ENCODE measurements at regions not wholly inside any gene's neighbourhood (a gene's known extent, or its start where the extent isn't known, plus 50 kb on each side); places are given as distances from the start of the nearest gene placed in this dataset.

- Histone ChIP-seq H3K36me3 (ENCODE audit: insufficient read depth, low read length) (no peaks in the 10 kb centered on the region), H2AFZ (ENCODE audit: low read length, unreplicated experiment) (no peak overlapping the region), H3K79me2 (ENCODE audit: control insufficient read depth, insufficient read depth, low read length, unreplicated experiment) (no peaks in the 10 kb centered on the region), H3K4me1 (ENCODE audit: control insufficient read depth, insufficient read depth, low read length, unreplicated experiment) (peaks cover 7% of the 10 kb centered on the region), H3K27ac (ENCODE audit: low read depth, low read length) (no peak overlapping the region), H3K4me3 (ENCODE audit: low read depth, low read length) (no peak overlapping the region), H3K27me3 (ENCODE audit: insufficient read depth, low read length) (no peaks in the 10 kb centered on the region)
Measured at GRCh38 chr5:90308787-90309585, 100.6 kb downstream of the CETN3 start.

GRCh38 chr5:90307782-90308181, 101.8 kb downstream of the CETN3 start:
- Histone ChIP-seq H3K79me2 (ENCODE audit: control insufficient read depth, insufficient read depth, low read length, unreplicated experiment) (no peaks in the 10 kb centered on the region), H3K4me3 (ENCODE audit: low read depth, low read length) (no peak overlapping the region), H3K27me3 (ENCODE audit: insufficient read depth, low read length) (0 out of 2 replicates have a peak, but pooled peaks cover 2% of the 10 kb centered on the region), H3K27ac (ENCODE audit: low read depth, low read length) (no peak overlapping the region), H3K36me3 (ENCODE audit: insufficient read depth, low read length) (no peaks in the 10 kb centered on the region), H3K4me1 (ENCODE audit: control insufficient read depth, insufficient read depth, low read length, unreplicated experiment) (peaks cover 7% of the 10 kb centered on the region), H2AFZ (ENCODE audit: low read length, unreplicated experiment) (no peak overlapping the region)

- no peak overlapping the region for H3K27ac ChIP-seq (ENCODE audit: low read depth, low read length)
- H3K4me1 ChIP-seq (ENCODE audit: control insufficient read depth, insufficient read depth, low read length, unreplicated experiment), result peaks cover 7% of the 10 kb centered on the region
- no peaks in the 10 kb centered on the region for H3K36me3 ChIP-seq (ENCODE audit: insufficient read depth, low read length)
- H3K4me3 ChIP-seq (ENCODE audit: low read depth, low read length), result no peak overlapping the region
- no peak overlapping the region for H2AFZ ChIP-seq (ENCODE audit: low read length, unreplicated experiment)
- 0 out of 2 replicates have a peak, but pooled peaks cover 2% of the 10 kb centered on the region for H3K27me3 ChIP-seq (ENCODE audit: insufficient read depth, low read length)
- no peaks in the 10 kb centered on the region for H3K79me2 ChIP-seq (ENCODE audit: control insufficient read depth, insufficient read depth, low read length, unreplicated experiment)
Measured at GRCh38 chr5:90307322-90307721, 102.2 kb downstream of the CETN3 start.

DNA sequence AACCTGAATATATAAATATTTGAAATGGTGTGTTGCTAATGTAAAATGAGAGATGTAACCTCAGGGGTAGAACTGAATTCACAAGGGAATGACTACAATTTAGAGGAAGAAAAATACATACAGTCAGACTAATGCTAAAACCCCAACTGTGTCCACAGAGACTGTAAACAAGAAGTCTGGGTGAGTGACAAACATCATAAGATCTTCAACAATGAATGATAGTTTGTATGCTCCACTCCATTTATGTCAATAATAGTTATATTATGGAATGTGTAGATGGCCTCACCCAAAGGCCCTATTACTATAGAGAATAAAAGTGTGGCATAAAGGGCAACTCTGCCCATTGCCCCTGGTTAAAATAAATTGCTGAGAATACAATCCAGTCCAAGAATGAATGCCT, 102.9 kb downstream of the CETN3 start:
- Histone ChIP-seq H3K27me3 (ENCODE audit: insufficient read depth, low read length) (0 out of 2 replicates have a peak, but pooled peaks cover 2% of the 10 kb centered on the region), H2AFZ (ENCODE audit: low read length, unreplicated experiment) (no peak overlapping the region), H3K36me3 (ENCODE audit: insufficient read depth, low read length) (no peaks in the 10 kb centered on the region), H3K27ac (ENCODE audit: low read depth, low read length) (no peak overlapping the region), H3K79me2 (ENCODE audit: control insufficient read depth, insufficient read depth, low read length, unreplicated experiment) (no peaks in the 10 kb centered on the region), H3K4me1 (ENCODE audit: control insufficient read depth, insufficient read depth, low read length, unreplicated experiment) (peaks cover 7% of the 10 kb centered on the region), H3K4me3 (ENCODE audit: low read depth, low read length) (no peak overlapping the region)

- Histone ChIP-seq H3K4me1 (ENCODE audit: control insufficient read depth, insufficient read depth, low read length, unreplicated experiment) (peaks cover 7% of the 10 kb centered on the region), H3K27me3 (ENCODE audit: insufficient read depth, low read length) (0 out of 2 replicates have a peak, but pooled peaks cover 2% of the 10 kb centered on the region), H2AFZ (ENCODE audit: low read length, unreplicated experiment) (peak overlapping the region; percentile 15), H3K79me2 (ENCODE audit: control insufficient read depth, insufficient read depth, low read length, unreplicated experiment) (no peaks in the 10 kb centered on the region), H3K36me3 (ENCODE audit: insufficient read depth, low read length) (no peaks in the 10 kb centered on the region), H3K4me3 (ENCODE audit: low read depth, low read length) (no peak overlapping the region), H3K27ac (ENCODE audit: low read depth, low read length) (no peak overlapping the region)
Measured at GRCh38 chr5:90305041-90305720, 104.4 kb downstream of the CETN3 start.

GRCh38 chr5:90301248-90301647, 108.3 kb downstream of the CETN3 start:
- no peak overlapping the region for H3K4me3 ChIP-seq (ENCODE audit: low read depth, low read length)

GRCh38 chr5:90297045-90297764, 112.4 kb downstream of the CETN3 start:
- H3K79me2 ChIP-seq (ENCODE audit: control insufficient read depth, insufficient read depth, low read length, unreplicated experiment), result no peaks in the 10 kb centered on the region
- no peaks in the 10 kb centered on the region for H3K4me1 ChIP-seq (ENCODE audit: control insufficient read depth, insufficient read depth, low read length, unreplicated experiment)
- no peaks in the 10 kb centered on the region for H3K36me3 ChIP-seq (ENCODE audit: insufficient read depth, low read length)
- no peak overlapping the region for H2AFZ ChIP-seq (ENCODE audit: low read length, unreplicated experiment)
- no peak overlapping the region for H3K4me3 ChIP-seq (ENCODE audit: low read depth, low read length)
- H3K27ac ChIP-seq (ENCODE audit: low read depth, low read length), result no peak overlapping the region
- H3K27me3 ChIP-seq (ENCODE audit: insufficient read depth, low read length), result no peaks in the 10 kb centered on the region; the same call in 1 of the 2 replicates

More at GRCh38 chr5:90301248-90301647, 108.3 kb downstream of the CETN3 start:
- peaks cover 2% of the 10 kb centered on the region; the same call in 1 of the 2 replicates for H3K27me3 ChIP-seq (ENCODE audit: insufficient read depth, low read length)
- H3K27ac ChIP-seq (ENCODE audit: low read depth, low read length), result no peak overlapping the region
- H3K79me2 ChIP-seq (ENCODE audit: control insufficient read depth, insufficient read depth, low read length, unreplicated experiment), result no peaks in the 10 kb centered on the region
- no peaks in the 10 kb centered on the region for H3K4me1 ChIP-seq (ENCODE audit: control insufficient read depth, insufficient read depth, low read length, unreplicated experiment)
- no peak overlapping the region for H2AFZ ChIP-seq (ENCODE audit: low read length, unreplicated experiment)
- H3K36me3 ChIP-seq (ENCODE audit: insufficient read depth, low read length), result no peaks in the 10 kb centered on the region

DNA sequence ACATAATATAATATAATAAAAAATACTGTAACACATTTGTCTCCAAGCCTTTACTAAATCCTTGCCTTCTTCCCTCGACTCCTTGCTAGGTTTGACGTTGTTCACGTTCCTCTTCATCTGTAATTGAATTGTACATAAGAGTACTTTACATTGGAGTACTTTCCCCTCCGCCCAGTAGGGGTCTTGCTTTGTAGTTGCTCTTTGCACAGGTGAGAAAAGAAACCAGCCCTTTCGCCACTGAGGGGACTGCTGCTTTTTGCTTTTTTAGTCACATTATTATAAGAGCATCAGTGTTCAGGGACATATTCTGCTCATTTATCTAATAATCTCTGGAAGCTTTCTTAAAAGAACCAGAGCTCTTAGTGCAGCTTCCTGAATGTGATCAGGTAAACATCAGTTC, 115.0 kb downstream of the CETN3 start:
- Histone ChIP-seq H3K4me1 (ENCODE audit: control insufficient read depth, insufficient read depth, low read length, unreplicated experiment) (no peaks in the 10 kb centered on the region), H2AFZ (ENCODE audit: low read length, unreplicated experiment) (no peak overlapping the region), H3K36me3 (ENCODE audit: insufficient read depth, low read length) (no peaks in the 10 kb centered on the region)

GRCh38 chr5:90293931-90294330, 115.6 kb downstream of the CETN3 start:
- H3K27me3 ChIP-seq (ENCODE audit: insufficient read depth, low read length), result no peaks in the 10 kb centered on the region; the same call in 1 of the 2 replicates
- H3K4me3 ChIP-seq (ENCODE audit: low read depth, low read length), result no peak overlapping the region
- no peaks in the 10 kb centered on the region for H3K79me2 ChIP-seq (ENCODE audit: control insufficient read depth, insufficient read depth, low read length, unreplicated experiment)
- no peak overlapping the region for H3K27ac ChIP-seq (ENCODE audit: low read depth, low read length)
- no peaks in the 10 kb centered on the region for H3K4me1 ChIP-seq (ENCODE audit: control insufficient read depth, insufficient read depth, low read length, unreplicated experiment)
- no peaks in the 10 kb centered on the region for H3K36me3 ChIP-seq (ENCODE audit: insufficient read depth, low read length)
- H2AFZ ChIP-seq (ENCODE audit: low read length, unreplicated experiment), result no peak overlapping the region

More for the DNA sequence above, 115.0 kb downstream of the CETN3 start:
- Histone ChIP-seq H3K4me3 (ENCODE audit: low read depth, low read length) (no peak overlapping the region), H3K27ac (ENCODE audit: low read depth, low read length) (no peak overlapping the region), H3K79me2 (ENCODE audit: control insufficient read depth, insufficient read depth, low read length, unreplicated experiment) (no peaks in the 10 kb centered on the region), H3K27me3 (ENCODE audit: insufficient read depth, low read length) (no peaks in the 10 kb centered on the region; the same call in 1 of the 2 replicates)

- Histone ChIP-seq H3K79me2 (ENCODE audit: control insufficient read depth, insufficient read depth, low read length, unreplicated experiment) (no peaks in the 10 kb centered on the region), H3K4me3 (ENCODE audit: low read depth, low read length) (no peak overlapping the region), H3K27me3 (ENCODE audit: insufficient read depth, low read length) (no peaks in the 10 kb centered on the region), H3K36me3 (ENCODE audit: insufficient read depth, low read length) (no peaks in the 10 kb centered on the region), H2AFZ (ENCODE audit: low read length, unreplicated experiment) (no peak overlapping the region), H3K27ac (ENCODE audit: low read depth, low read length) (no peak overlapping the region), H3K4me1 (ENCODE audit: control insufficient read depth, insufficient read depth, low read length, unreplicated experiment) (no peaks in the 10 kb centered on the region)
Measured at GRCh38 chr5:90290648-90291047, 118.9 kb downstream of the CETN3 start.
